GM18907 (cell line): ENCODE measurements at regions not wholly inside any gene's neighbourhood (a gene's known extent, or its start where the extent isn't known, plus 50 kb on each side); places are given as distances from the start of the nearest gene placed in this dataset.

Experiments
- ATAC-seq: cut with Tn5 transposase; IDR thresholded peaks from one replicate; pipeline ENCODE4 v1.9.1; 2021; ENCODE audit warnings: mild to moderate bottlenecking, moderate library complexity; ENCODE audit not compliant: unreplicated experiment

GRCh38 chr20:41888434-41888833 lies 270.3 kb upstream of the CHD6 start:
- no peak for ATAC-seq

- no peak for ATAC-seq
These were observed 269.3 kb upstream of the CHD6 start for GRCh38 chr20:41887500-41887899.

GRCh38 chr20:41881466-41882046 lies 263.4 kb upstream of the CHD6 start:
- ATAC-seq = no peak

DNA sequence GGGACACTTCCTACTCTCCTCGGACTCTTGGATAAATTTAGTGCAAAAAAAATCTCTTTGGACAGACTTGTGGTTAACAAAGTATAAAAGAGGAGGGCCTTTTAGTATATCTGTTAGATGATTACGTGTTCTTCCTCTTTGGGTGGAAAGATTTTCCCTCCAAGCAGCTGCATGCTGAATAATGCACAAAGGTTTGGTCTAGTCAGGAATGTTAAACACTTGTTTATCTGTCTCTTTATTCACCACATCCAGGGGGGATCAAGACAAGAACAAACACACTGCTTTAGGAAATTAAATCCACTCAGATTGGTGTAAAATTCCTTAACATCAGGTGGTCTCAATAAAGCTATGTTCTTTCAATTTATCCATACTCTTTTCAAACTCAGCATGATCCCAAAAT lies 260.9 kb upstream of the CHD6 start:
- no peak for ATAC-seq

DNA sequence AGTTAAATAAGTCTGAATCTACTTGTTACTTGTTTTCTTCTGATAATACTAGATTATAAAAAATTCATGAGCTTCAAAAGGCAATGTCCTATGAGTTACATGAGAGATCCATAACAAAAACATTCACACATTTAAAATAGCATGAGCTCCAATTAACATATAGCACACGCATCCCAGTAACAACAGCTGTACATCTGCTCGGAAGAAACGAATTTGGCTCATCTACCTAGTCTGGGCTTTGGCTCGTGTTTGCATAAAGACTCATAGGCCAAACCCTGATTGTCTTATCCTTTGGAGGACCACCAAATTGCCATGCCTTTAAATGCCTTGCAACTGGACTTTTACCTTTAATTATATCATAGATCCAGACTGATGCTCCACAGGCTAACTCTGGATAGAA lies 259.7 kb upstream of the CHD6 start:
- no peak for ATAC-seq

GRCh38 chr20:41874658-41875057 lies 256.5 kb upstream of the CHD6 start:
- ATAC-seq = no peak

- ATAC-seq = no peak
These were observed 254.8 kb upstream of the CHD6 start for GRCh38 chr20:41872930-41873329.

GRCh38 chr20:41870869-41871462 lies 252.8 kb upstream of the CHD6 start:
- ATAC-seq = no peak

- no peak for ATAC-seq
These were observed 251.1 kb upstream of the CHD6 start for GRCh38 chr20:41869261-41869660.

DNA sequence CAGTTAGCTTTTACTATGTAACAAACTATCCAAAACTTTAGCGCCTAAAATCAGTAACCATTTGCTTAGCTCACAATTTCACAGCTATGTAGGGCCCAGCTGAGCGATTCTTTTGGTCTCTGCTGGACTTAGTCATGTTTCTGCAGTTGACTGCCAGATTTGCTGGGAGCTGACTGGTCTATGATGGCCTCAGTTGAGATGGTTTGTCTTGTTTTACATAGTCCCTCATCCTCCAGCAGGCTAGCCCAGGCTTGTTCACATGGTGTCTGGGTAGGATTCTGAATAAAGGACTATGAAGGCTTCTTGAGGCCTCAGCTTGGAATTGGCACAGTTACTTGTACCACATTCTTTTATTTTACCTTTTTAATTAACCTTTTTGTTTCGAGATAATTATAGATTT lies 247.8 kb upstream of the CHD6 start:
- no peak for ATAC-seq

- ATAC-seq = no peak
These were observed 244.3 kb upstream of the CHD6 start for GRCh38 chr20:41862476-41862875.

- no peak for ATAC-seq
These were observed 243.7 kb upstream of the CHD6 start for GRCh38 chr20:41861772-41862422.

DNA sequence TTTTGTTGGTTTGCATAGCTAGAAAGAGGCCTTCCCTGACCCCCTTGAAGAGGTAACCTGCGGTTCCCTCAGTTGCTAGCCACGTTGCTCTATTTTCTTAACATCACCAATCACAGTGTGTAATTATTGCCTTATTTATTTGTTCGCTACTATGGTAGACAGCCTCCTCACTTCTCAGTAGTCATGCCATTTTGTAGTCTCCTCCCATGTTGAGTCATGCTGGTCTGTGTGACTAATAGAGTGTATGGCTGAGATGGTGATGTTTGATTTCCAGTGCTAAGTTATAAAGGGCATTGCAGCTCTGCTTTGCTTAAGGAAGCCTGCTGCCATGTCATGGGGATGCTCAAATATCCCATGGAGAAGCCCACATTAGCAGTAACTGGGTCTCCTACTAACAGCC lies 236.6 kb upstream of the CHD6 start:
- no peak for ATAC-seq

DNA sequence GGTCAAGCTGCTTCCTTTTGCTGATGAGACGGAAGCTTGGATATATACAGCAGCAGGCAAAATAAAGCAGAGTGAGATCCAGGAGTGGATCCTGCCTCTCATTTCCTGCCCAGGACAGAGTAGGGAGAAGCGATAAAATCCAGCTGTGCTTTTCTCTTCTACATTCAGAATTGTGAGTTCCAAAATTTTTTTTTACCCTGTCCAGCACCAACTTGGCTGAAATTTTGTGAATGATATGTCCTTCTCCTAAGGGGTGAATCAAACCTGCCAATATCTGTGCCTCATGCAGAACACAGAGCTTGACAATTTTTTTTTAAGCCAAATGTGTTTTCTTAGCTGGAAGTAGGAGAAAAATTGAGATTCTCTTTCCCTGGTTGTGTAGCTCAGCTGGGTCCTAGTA lies 235.6 kb upstream of the CHD6 start:
- no peak for ATAC-seq

GRCh38 chr20:41848180-41848579 lies 230.0 kb upstream of the CHD6 start:
- no peak for ATAC-seq

DNA sequence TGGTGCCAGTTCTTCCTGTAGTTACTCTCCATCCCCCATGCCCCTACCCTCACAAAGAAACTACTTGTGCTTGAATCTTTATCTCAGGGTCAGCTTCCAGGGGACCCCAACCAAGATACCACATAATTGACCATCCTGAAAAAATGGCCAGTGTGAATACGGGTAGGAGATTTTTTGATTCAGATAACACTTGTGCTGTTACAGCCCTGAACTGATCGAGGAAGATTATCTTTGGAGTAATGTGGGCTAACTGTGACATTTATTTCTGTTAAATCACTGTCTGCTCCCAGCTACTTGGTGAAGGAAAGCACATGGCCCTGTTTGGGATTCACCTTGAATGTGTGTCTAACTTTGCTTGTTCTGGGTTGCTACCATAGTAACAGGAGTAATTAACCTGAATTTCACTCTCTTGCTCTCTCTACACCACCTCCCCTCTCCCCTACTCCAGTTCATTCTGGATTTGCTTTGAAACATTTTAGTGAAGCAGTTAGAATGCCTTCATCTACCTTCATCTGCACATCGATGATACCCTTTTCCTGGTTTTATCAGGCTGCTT lies 219.6 kb upstream of the CHD6 start:
- ATAC-seq = no peak

DNA sequence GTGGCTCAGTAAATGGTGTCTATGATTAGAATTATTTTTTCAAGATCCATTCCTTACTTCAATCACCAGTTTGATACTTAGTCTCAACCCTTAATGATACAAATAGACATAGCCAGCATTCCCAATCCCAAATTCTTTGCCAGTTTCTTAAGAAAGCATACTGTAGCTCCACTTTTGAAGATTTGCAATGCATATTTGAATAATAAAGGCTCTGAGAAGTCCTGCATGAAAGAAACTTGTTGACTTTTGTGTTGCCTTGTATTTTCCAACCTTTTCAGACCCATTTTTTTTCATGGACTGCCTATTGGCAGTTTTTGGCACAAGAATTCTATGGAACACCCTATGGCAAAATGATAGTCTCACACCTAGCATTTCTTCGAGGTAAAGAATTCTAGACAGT lies 215.6 kb upstream of the CHD6 start:
- ATAC-seq = no peak

- ATAC-seq = no peak
These were observed 212.5 kb upstream of the CHD6 start for GRCh38 chr20:41830702-41831101.

GRCh38 chr20:41819436-41819835 lies 201.3 kb upstream of the CHD6 start:
- no peak for ATAC-seq

DNA sequence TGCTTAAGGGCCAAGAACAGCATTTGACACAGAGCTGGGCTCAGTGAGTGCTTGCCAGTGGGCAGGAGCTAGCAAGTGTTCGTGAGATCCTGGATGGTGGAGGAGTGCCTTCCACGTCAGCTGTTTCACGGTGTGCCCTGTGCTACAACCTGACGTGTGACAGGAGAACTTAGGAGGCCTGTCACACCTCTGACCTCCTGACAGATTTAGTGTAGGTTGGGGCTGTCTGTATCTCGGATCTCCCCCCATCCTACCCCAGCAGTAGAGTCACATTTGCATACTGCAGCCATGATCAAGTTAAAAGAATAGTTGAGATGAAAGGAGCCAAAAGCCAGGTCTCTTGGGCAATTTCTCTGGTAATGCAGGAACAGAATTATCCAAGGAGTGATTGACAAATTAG lies 200.8 kb upstream of the CHD6 start:
- ATAC-seq = no peak

DNA sequence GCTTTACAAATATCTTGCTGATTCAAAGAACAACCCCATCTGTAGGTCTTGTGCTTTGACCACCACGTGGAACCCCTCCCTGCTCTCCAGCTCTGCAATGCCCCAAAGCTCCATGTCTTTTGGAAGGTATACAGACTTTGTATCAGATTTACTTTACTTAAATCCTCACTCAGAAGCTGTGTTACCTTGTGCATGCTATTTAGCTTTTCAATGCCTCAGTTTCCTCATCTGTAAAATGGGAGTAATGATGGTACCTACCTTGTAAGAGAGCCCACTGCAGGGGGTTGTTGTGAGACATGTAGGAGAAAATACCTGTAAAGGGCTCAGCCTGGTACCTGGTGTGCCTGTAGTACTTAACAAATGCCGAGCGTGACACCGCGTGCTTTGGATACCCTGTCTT lies 200.2 kb upstream of the CHD6 start:
- no peak for ATAC-seq

DNA sequence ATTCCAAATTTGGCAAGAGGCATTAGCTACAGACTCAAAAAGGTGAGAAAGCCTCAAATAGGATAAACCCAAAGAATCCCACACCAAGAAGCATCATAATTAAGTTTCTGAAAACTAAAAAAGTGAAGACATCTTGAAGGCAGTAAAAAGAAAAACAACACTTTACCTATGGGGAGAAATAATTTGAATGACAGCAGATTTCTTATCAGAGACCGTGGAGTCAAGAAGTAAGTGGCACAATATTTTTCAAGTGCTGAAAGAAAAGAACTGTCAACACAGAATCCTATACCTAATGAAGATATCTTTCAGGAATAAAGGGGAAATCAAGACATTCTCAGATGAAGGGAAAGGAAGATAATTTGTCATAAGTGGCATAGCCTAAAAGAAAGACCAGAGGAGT lies 193.3 kb upstream of the CHD6 start:
- ATAC-seq = no peak
